Activated CD4-positive, alpha-beta T cell treated with anti-CD3 and anti-CD28 coated beads for 48 hours (primary cell): ENCODE measurements at regions not wholly inside any gene's neighbourhood (a gene's known extent, or its start where the extent isn't known, plus 50 kb on each side); places are given as distances from the start of the nearest gene placed in this dataset.

Source experiments
- DNase-seq: peaks from one replicate; pipeline ENCODE4 v3.0.0-alpha.2; 2020

DNA sequence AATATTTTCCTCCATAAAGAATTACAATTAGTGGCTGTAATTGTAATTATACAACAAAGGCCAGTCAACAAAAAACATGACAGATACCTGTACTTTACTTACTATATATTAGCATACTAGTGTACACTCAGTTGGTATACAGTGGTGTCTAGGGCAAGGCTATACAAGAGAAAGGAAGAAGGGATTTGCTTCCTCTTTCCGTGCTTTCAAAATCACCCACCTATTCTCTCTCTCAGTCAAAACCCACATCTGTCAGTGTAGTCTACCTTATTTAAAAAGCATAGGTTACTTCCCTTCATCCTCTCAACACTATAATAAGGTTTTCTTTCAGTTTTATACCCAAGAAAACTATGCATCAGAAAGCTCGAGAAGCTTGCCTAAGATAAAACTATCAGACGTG lies 355.8 kb upstream of the NR5A2 start:
- no peak for DNase-seq

DNA sequence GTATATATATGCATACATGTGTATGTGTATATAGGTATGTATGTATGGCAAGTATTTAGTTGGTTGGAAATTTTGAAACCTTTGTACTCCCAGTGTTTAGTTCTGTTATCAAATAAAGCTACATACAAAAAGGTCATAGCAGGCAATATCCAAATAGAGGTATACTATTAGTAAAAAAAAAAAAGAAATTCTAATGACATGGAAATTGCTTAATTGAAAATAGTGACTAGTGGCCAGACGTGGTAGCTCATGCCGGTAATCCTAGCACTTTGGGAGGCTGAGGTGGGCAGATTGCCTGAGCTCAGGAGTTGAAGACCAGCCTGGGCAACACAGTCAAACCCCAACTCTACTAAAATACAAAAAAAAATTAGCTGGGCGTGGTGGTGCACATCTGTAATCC lies 351.6 kb upstream of the NR5A2 start:
- DNase-seq = no peak

GRCh38 chr1:199678771-199679170 lies 348.7 kb upstream of the NR5A2 start:
- no peak for DNase-seq

- DNase-seq = no peak
Measured at GRCh38 chr1:199682081-199682480, 345.4 kb upstream of the NR5A2 start.

DNA sequence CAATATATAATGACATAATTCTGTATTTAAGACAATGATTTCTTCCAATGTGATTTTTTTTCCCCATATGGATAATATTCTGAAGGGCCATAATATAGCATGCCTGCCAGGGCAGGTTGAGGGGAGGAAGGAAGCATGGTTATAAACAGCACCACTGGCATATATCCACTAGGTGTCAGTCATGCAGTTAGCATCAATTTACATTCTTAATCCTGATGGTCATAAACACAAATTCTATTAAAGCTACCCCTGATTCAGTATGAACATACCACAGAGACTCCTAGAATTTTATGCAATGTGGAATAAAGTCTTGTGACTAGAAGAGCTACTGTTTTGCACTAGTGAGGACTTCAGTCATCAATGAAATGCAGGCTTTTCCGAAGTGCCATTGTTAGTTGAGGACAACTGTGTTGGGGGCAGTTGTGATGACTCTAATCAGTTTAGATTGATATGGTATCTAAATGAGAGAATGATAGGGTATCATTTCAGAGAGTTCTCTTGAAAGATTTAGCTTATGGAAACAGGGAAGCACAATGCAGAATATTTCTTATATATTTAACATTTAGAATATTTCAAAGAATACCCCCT lies 342.7 kb upstream of the NR5A2 start:
- DNase-seq = peak; percentile 9

DNA sequence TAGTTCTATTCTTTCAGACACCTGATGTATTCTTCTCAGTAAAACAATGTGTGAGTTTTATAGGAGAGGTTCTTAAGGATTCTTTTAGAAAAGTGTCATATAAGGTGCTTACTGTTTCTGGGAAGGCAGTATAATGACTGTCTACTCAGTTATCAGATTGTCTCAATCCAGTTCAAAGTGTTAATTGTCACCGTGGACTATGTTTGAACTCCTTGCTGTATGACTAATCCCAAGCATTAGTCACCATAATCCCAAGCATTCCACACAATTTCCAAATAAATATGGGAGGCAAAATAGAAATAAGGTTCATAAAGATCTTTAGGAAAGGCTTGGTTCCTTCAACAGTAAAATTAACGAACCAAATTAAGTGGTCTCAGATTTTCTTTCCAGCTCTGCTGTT lies 342.1 kb upstream of the NR5A2 start:
- DNase-seq = no peak

DNA sequence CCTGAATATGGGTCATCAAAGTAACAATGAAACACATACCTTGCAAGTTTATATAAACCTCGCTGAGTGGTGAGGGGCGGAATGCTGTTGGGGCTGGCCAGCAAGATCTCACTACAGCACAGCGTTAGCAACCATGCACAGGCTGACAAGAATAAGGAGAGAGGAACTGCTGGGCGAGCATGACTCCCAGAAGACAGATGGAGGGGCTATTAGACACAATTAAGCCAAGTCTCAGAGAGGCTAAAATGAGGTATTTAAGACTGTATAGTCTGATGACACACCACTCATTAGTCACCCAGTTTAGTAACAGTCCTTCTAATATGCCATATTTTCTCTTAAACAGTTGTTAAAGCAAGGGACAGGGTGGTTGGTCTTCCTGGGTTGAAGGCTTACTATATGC lies 340.2 kb upstream of the NR5A2 start:
- DNase-seq = no peak

- no peak for DNase-seq
Measured at GRCh38 chr1:199688133-199688676, 339.3 kb upstream of the NR5A2 start.

GRCh38 chr1:199688774-199689173 lies 338.7 kb upstream of the NR5A2 start:
- DNase-seq = no peak

DNA sequence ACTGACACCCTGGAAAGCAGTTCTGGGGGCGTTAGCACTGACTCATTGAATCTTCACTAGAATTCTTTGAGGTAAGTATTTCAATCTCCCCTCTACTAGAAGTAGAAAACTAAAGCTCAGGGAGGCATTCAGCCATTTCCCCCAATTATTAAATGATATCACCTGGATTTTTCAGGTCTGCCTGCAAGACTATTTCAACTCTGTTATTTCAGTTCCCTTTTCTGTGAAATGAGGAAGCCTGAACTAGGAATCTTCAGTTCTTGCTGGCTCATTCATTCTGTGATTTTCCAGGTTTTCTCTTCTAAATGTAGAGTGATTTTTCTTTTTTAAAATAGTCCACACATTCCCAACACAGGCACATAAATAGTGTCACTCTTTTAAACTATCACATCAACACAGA lies 337.0 kb upstream of the NR5A2 start:
- DNase-seq = no peak

DNA sequence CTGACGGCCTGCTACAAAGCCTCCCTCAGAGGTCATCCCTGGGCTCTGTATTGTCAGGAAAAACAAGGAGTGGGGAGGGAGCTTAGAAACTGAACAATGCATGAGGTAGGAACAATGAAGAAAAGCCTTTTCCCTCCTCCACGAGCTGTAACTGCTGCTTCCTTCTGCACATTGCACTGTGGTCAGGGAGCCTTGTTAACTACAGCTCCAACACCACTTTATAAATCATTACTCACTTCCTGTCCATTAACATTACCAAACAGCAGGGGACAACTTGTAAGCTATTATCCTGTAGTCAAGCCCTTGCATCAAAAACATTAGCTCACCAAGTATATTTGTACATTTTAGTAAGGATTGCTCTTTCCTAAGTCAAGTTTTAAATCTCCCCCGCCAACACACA lies 336.0 kb upstream of the NR5A2 start:
- no peak for DNase-seq

GRCh38 chr1:199693724-199694123 lies 333.8 kb upstream of the NR5A2 start:
- no peak for DNase-seq

DNA sequence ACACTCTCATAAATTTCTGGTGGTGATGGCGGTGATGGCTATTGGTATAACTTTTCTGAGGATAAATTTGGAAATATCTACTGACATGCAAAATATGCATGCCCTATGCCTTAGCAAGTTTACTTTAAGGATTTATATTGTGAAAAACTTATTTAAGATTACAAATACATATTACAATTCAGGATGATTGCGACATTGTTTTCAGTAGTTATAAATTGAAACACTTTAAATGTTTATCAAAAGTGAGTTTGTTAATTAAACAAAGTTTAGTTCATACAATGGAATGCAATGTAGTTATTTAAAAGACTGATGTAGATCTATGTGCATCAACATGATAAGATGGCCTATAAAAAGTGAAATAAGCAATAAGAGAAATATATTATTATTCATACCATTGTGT lies 331.3 kb upstream of the NR5A2 start:
- no peak for DNase-seq

DNA sequence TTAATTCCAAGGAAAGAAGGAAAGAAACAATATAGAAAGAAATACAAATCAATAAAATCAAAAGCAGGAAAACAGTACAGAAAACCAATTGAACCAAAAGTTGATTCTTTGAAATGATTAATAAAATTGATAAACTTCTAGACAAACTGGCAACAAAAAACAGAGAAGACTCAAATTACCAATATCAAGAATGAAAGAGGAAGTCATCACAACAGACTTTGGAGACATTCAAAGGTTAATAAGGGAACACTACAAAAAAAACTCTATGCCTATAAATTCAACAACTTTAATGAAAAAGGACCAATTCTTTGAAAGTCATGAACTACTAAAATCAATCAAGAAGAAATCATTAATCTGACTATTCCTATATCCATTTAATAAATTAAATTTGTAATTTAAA lies 329.3 kb upstream of the NR5A2 start:
- no peak for DNase-seq

DNA sequence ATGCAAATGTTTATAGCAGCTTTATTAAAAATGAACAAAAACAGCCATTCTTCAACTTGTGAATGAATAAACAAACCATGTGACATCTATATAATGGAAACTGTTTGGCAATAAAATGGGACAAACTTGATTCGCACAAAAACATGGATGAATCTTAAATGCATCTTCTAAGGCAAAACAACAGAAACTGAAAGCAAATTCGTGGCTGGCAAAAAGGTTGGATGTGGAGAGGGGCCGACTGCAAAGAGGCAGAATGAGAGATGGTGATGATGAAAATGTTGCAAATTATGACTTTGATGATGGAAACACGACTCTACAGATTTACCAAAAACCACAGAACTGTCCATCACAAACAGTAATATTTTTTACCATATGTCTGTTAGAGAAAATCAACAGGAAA lies 327.0 kb upstream of the NR5A2 start:
- DNase-seq = no peak

DNA sequence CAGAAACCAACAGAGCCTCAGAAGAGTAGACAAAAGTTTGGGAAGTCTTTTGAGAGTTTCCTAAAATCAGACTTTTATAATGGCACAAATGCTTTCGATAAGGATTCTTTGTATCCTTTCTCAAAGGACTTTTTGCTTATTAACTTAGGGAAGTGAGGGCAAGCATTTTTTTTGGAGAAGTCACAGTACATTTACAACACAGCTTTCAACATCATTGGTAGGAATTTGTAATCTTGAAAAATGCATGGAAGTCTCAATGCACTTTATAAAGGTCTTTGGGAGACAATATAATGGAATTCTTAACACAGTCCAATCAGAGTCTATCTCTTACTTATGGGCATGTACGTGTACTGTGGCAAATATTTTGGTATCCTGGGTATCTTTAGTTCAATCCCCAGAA lies 325.8 kb upstream of the NR5A2 start:
- DNase-seq = no peak

DNA sequence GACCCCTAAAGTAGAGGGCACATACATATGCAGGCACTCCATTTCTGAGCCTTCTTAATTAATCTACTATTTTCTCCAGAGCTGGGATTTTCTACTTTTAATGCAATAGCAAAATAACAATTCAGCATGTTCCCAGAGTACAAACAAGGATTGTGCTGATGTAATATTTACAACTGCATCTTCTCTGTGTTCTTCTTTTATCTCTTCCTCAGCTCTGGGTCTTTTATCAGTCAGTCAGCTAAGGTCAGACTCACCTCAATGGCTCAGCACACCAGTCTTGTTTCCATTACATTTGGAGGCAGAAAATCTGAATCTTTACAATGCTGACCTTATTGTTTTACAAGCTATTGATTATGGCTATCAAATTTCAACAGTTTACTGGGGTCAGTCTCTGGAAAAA lies 323.3 kb upstream of the NR5A2 start:
- DNase-seq = no peak

DNA sequence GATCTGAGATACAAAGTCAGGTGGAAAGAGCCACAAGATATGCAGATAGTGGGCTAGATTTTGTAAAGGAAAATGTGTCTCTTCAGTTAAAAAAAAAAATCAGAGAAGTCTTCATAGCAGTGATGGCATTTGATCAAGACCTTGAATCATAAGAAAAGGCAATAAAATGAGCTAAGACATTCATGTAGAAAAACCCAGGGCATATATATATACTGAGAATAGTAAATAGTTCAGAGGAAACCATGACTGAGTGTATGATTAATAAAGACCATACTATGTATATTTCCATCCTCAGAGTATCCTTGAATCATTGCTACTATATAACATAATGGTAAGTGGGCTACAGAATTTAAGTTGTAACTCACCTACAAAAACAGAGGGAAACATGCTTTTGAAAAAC lies 321.7 kb upstream of the NR5A2 start:
- DNase-seq = no peak

- no peak for DNase-seq
Measured at GRCh38 chr1:199706826-199707606, 320.5 kb upstream of the NR5A2 start.

DNA sequence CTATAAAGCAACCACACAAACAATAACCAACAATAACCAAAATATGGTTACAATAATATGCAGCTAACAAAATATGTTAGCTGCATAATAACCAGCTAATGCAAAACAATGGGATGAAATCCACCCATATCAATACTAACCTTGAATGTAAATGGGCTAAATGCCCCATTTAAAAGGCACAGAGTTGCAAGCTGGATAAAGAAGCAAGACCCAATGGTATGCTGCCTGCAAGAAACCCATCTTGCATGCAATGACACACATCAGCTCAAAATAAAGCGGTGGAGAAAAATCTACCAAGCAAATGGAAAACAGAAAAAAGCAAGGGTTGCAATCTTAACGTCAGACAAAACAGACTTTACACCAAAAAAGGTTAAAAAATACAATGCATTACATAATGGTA lies 316.5 kb upstream of the NR5A2 start:
- DNase-seq = no peak

DNA sequence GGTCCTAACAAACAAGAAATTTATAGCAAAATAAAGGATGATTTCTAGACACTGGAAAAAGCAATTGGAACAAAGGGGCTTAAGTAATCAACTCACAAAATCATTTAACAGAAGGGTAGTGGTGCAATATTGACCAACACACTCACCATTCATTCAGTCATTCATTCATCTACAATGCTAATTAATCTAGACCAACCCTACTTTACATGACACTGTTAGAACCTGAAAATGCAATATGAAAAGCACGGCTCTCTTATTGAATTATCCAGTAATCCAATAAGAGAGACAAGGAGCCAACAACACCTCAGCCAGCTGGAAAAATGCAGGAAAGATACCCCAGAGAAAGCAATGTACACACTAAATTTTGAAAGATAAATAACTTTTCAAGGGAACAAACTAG lies 310.8 kb upstream of the NR5A2 start:
- DNase-seq = no peak

- DNase-seq = no peak
Measured at GRCh38 chr1:199719156-199719842, 308.2 kb upstream of the NR5A2 start.

- no peak for DNase-seq
Measured at GRCh38 chr1:199720496-199720895, 307.0 kb upstream of the NR5A2 start.

DNA sequence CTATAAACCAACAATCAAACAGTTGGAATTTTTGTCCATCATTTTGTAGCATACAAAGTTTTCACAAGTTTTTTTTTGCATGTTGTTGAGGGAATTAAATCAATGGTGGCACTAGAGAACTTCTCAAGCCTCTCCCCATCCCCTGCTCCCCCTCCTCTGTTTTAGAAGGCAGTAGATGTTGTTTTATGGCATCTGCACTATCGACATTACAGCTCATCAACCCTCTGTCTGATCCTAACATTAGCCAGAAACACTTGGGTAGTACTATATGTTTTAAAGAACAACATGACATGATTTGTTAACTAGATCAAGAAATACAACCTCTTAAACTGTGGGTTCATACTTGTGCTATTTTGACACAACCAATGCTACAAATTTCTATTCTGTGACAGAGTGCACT lies 306.5 kb upstream of the NR5A2 start:
- no peak for DNase-seq
